ENCODE measurements at regions not wholly inside any gene's neighbourhood (a gene's known extent, or its start where the extent isn't known, plus 50 kb on each side); places are given as distances from the start of the nearest gene placed in this dataset.

- no peak for TF ChIP-seq CTCF (conservative IDR thresholded peaks at IDR 0.05; ENCODE audit: low read depth, low read length)
- no peak for TF ChIP-seq EZH2 (IDR thresholded peaks at IDR 0.05; ENCODE audit: borderline replicate concordance, low read depth, low read length, poor library complexity, severe bottlenecking)
- intact Hi-C loops (cut with micrococcal nuclease; ENCODE audit: unreplicated experiment), result no loop called here
- peak; percentile 2 for DNase-seq (ENCODE audit: low spot score)
- ChIA-PET POLR2A (ENCODE audit: low non-redundant PET) (no interaction called here), CTCF (no interaction called here)
- peaks cover 16% of the 10 kb centered on the region for H3K9me3 ChIP-seq (ENCODE audit: low read depth, low read length, poor library complexity, severe bottlenecking)
- no peaks in the 10 kb centered on the region for H3K36me3 ChIP-seq (ENCODE audit: insufficient read depth, low read length, poor library complexity, severe bottlenecking)
- no peaks in the 10 kb centered on the region for H3K27me3 ChIP-seq (replicated peaks; ENCODE audit: insufficient read depth, low read depth, low read length, poor library complexity)
- H3K27ac ChIP-seq (ENCODE audit: low read depth, low read length, poor library complexity, severe bottlenecking), result no peak overlapping the region
- no TSS peak for BruUV-seq (replicated peaks)
- H3K4me1 ChIP-seq (ENCODE audit: insufficient read depth, low read length, poor library complexity, severe bottlenecking), result no peaks in the 10 kb centered on the region
- no peak overlapping the region for H3K4me3 ChIP-seq (ENCODE audit: low read depth, low read length, poor library complexity, severe bottlenecking)
These were observed 193.0 kb upstream of the RGPD4 start for GRCh38 chr2:107633580-107634147.

GRCh38 chr2:107634172-107634571 lies 192.5 kb upstream of the RGPD4 start:
- POLR2A ChIA-PET (ENCODE audit: low non-redundant PET), result no interaction called here
- CTCF ChIA-PET, result no interaction called here

GRCh38 chr2:107635883-107636282 lies 190.8 kb upstream of the RGPD4 start:
- no TSS peak for BruUV-seq (replicated peaks)
- Histone ChIP-seq H3K4me1 (ENCODE audit: insufficient read depth, low read length, poor library complexity, severe bottlenecking) (no peaks in the 10 kb centered on the region), H3K9me3 (ENCODE audit: low read depth, low read length, poor library complexity, severe bottlenecking) (peaks cover 7% of the 10 kb centered on the region), H3K36me3 (ENCODE audit: insufficient read depth, low read length, poor library complexity, severe bottlenecking) (no peaks in the 10 kb centered on the region), H3K4me3 (ENCODE audit: low read depth, low read length, poor library complexity, severe bottlenecking) (no peak overlapping the region), H3K27me3 (replicated peaks; ENCODE audit: insufficient read depth, low read depth, low read length, poor library complexity) (no peaks in the 10 kb centered on the region), H3K27ac (ENCODE audit: low read depth, low read length, poor library complexity, severe bottlenecking) (no peak overlapping the region)
- intact Hi-C loops (cut with micrococcal nuclease; ENCODE audit: unreplicated experiment), result no loop called here
- POLR2A ChIA-PET (ENCODE audit: low non-redundant PET), result no interaction called here
- CTCF ChIA-PET, result no interaction called here
- no peak for TF ChIP-seq EZH2 (IDR thresholded peaks at IDR 0.05; ENCODE audit: borderline replicate concordance, low read depth, low read length, poor library complexity, severe bottlenecking)
- TF ChIP-seq CTCF (conservative IDR thresholded peaks at IDR 0.05; ENCODE audit: low read depth, low read length), result no peak
- DNase-seq (ENCODE audit: low spot score), result no peak

More at GRCh38 chr2:107634172-107634571, 192.5 kb upstream of the RGPD4 start:
- intact Hi-C loops (cut with micrococcal nuclease; ENCODE audit: unreplicated experiment), result no loop called here
- Histone ChIP-seq H3K4me1 (ENCODE audit: insufficient read depth, low read length, poor library complexity, severe bottlenecking) (no peaks in the 10 kb centered on the region), H3K27ac (ENCODE audit: low read depth, low read length, poor library complexity, severe bottlenecking) (no peak overlapping the region), H3K4me3 (ENCODE audit: low read depth, low read length, poor library complexity, severe bottlenecking) (no peak overlapping the region), H3K9me3 (ENCODE audit: low read depth, low read length, poor library complexity, severe bottlenecking) (peaks cover 13% of the 10 kb centered on the region), H3K27me3 (replicated peaks; ENCODE audit: insufficient read depth, low read depth, low read length, poor library complexity) (no peaks in the 10 kb centered on the region), H3K36me3 (ENCODE audit: insufficient read depth, low read length, poor library complexity, severe bottlenecking) (no peaks in the 10 kb centered on the region)
- TF ChIP-seq CTCF (conservative IDR thresholded peaks at IDR 0.05; ENCODE audit: low read depth, low read length), result no peak
- no peak for TF ChIP-seq EZH2 (IDR thresholded peaks at IDR 0.05; ENCODE audit: borderline replicate concordance, low read depth, low read length, poor library complexity, severe bottlenecking)
- DNase-seq (ENCODE audit: low spot score), result no peak
- no TSS peak for BruUV-seq (replicated peaks)

Measured in A673 (cell line).